SK-N-SH (cell line): ENCODE measurements at regions not wholly inside any gene's neighbourhood (a gene's known extent, or its start where the extent isn't known, plus 50 kb on each side); places are given as distances from the start of the nearest gene placed in this dataset.
"Not testable (repeated sequence)": the region's sequence is repeated elsewhere in the genome, so short reads cannot be mapped to it uniquely, and the experiment has no call there.

Source experiments
- CTCF ChIA-PET: fragments of 300-600, 350-600 bp; formaldehyde crosslinking; extraction: SDS; loops from one replicate; lab custom pipeline; 2021; lab: Yijun Ruan, JAX
- POLR2A ChIA-PET: fragments of 350-600 bp; sonication (Branson Sonifier 250); formaldehyde crosslinking; extraction: SDS; loops from one replicate; lab custom pipeline; 2020; ENCODE audit warnings: antibody characterized with exemption, inconsistent platforms; lab: Yijun Ruan, JAX
- DNase-seq: peaks from one replicate; pipeline ENCODE4 v3.0.0; 2012
- H2AFZ ChIP-seq: fragments of 200-600 bp; sonication (generic); 2 replicates; pipeline ENCODE4 v1.8.1; 2016; ENCODE audit warnings: antibody characterized with exemption, mild to moderate bottlenecking, low read depth
- H3F3A ChIP-seq: fragments of 200-600 bp; sonication (generic); replicated peaks from 2 replicates; pipeline ENCODE3; 2016; ENCODE audit warnings: antibody characterized with exemption, mild to moderate bottlenecking; ENCODE audit not compliant: insufficient read depth
- H3K27ac ChIP-seq, 2 experiments: fragments of 200-500 bp in 1 of 2; fragments of 200-600 bp in 1 of 2; sonication (Bioruptor generic) in 1 of 2; sonication (generic), shearing (Covaris generic) in 1 of 2; 2 replicates each; pipeline versions ENCODE4 v1.5.1 to v1.6.1; 2014 to 2016; ENCODE audit warnings: low read depth in 2 of 2, inconsistent platforms in 1 of 2, low read length in 1 of 2, mild to moderate bottlenecking in 1 of 2, mixed read lengths in 1 of 2
- H3K27me3 ChIP-seq: fragments of 200-600 bp; sonication (generic), shearing (Covaris generic); 2 replicates; pipeline ENCODE4 v1.6.1; 2016; ENCODE audit warnings: mixed run types; ENCODE audit not compliant: insufficient read depth
- H3K36me3 ChIP-seq, 2 experiments: fragments of 200-500 bp in 1 of 2; fragments of 200-600 bp in 1 of 2; sonication (Bioruptor generic) in 1 of 2; sonication (generic) in 1 of 2; replicated peaks in 1 of 2; 2 replicates each; pipeline versions ENCODE3 to v1.5.1; 2014 to 2016; ENCODE audit warnings: low read length in 1 of 2, mild to moderate bottlenecking in 1 of 2; ENCODE audit not compliant: insufficient read depth in 2 of 2, control insufficient read depth in 1 of 2
- H3K4me1 ChIP-seq, 2 experiments: fragments of 200-500 bp in 1 of 2; fragments of 200-600 bp in 1 of 2; sonication (Bioruptor generic) in 1 of 2; sonication (generic), shearing (Covaris generic) in 1 of 2; 2 replicates each; pipeline versions ENCODE4 v1.5.1 to v1.6.1; 2014 to 2016; ENCODE audit warnings: low read depth in 1 of 2, low read length in 1 of 2, mixed run types in 1 of 2; ENCODE audit not compliant: insufficient read depth in 2 of 2, control insufficient read depth in 1 of 2
- H3K4me2 ChIP-seq: fragments of 200-600 bp; sonication (generic), shearing (Covaris generic); 2 replicates; pipeline ENCODE4 v1.6.1; 2017; ENCODE audit warnings: mixed run types
- H3K4me3 ChIP-seq, 2 experiments: fragments of 200-500 bp in 1 of 2; fragments of 200-600 bp in 1 of 2; sonication (Bioruptor generic) in 1 of 2; sonication (generic), shearing (Covaris generic) in 1 of 2; 2 replicates each; pipeline versions ENCODE4 v1.5.1 to v1.8.1; 2014 to 2016; ENCODE audit warnings: low read depth in 2 of 2, inconsistent platforms in 1 of 2, low read length in 1 of 2, mild to moderate bottlenecking in 1 of 2, mixed read lengths in 1 of 2, moderate library complexity in 1 of 2
- H3K79me2 ChIP-seq: fragments of 200-600 bp; sonication (generic); 2 replicates; pipeline ENCODE4 v1.8.1; 2017; ENCODE audit warnings: mild to moderate bottlenecking; ENCODE audit not compliant: insufficient read depth
- H3K9ac ChIP-seq: fragments of 200-600 bp; sonication (generic); 2 replicates; pipeline ENCODE4 v1.6.1; 2017; ENCODE audit warnings: mixed run types
- H3K9me2 ChIP-seq: fragments of 200-600 bp; sonication (generic); 2 replicates; pipeline ENCODE4 v1.6.1; 2017; ENCODE audit warnings: mixed run types
- H3K9me3 ChIP-seq: fragments of 200-600 bp; sonication (generic); 2 replicates; pipeline ENCODE4 v1.6.1; 2017; ENCODE audit warnings: mixed run types, mild to moderate bottlenecking, moderate library complexity
- H4K20me1 ChIP-seq: fragments of 200-600 bp; sonication (generic); 2 replicates; pipeline ENCODE4 v1.6.1; 2017; ENCODE audit warnings: mild to moderate bottlenecking, mixed run types; ENCODE audit not compliant: insufficient read depth
- FOSL2 ChIP-seq: IDR thresholded peaks from 2 replicates; pipeline ENCODE4 v1.4.0; 2012; ENCODE audit warnings: low read depth, mild to moderate bottlenecking, moderate library complexity, borderline replicate concordance
- REST ChIP-seq: IDR thresholded peaks from 2 replicates; pipeline ENCODE4 v1.6.1; 2012; ENCODE audit warnings: mild to moderate bottlenecking, low read depth, low read length, moderate library complexity
- USF2 ChIP-seq: fragments of 150-350 bp; IDR thresholded peaks from 2 replicates; pipeline ENCODE4 v1.6.1; 2017; ENCODE audit warnings: antibody characterized with exemption, low read length, low read depth, borderline replicate concordance
- ZBTB33 ChIP-seq: IDR thresholded peaks from 2 replicates; pipeline ENCODE4 v1.4.0; 2012; ENCODE audit warnings: low read depth, borderline replicate concordance
- WGBS: methylation state at CpG from one replicate; pipeline ENCODE4 v1.1.6; 2017; ENCODE audit warnings: low lambda C conversion rate; 5-methylcytosine and 5-hydroxymethylcytosine counted together

- H4K20me1 ChIP-seq, H3K27me3 ChIP-seq, H3K79me2 ChIP-seq, H3K9me3 ChIP-seq, H3K4me2 ChIP-seq, H2AFZ ChIP-seq, H3K9me2 ChIP-seq, H3K36me3 ChIP-seq, H3K4me1 ChIP-seq, CTCF ChIA-PET, DNase-seq, H3K9ac ChIP-seq, H3K27ac ChIP-seq, H3K4me3 ChIP-seq, H3F3A ChIP-seq, POLR2A ChIA-PET: not testable (repeated sequence)
- 34% methylated on average over 7 of the region's 8 CpGs for WGBS
Observed at GRCh38 chr3:95587641-95588040, 1226.8 kb upstream of the EPHA6 start.

- Histone ChIP-seq H3K27ac (no peak overlapping the region), H3K9ac (no peak overlapping the region), H3K79me2 (no peaks in the 10 kb centered on the region), H3K9me3 (no peaks in the 10 kb centered on the region), H3K9me2 (no peaks in the 10 kb centered on the region), H3K36me3 (no peaks in the 10 kb centered on the region), H4K20me1 (no peaks in the 10 kb centered on the region), H3F3A (no peaks in the 10 kb centered on the region), H3K4me3 (no peak overlapping the region), H2AFZ (no peak overlapping the region), H3K27me3 (no peaks in the 10 kb centered on the region)
- no peak for DNase-seq
- CTCF ChIA-PET, result no interaction called here
- no peak for TF ChIP-seq REST
- TF ChIP-seq USF2, result no peak
- no peak for TF ChIP-seq FOSL2
- no peak for TF ChIP-seq ZBTB33
- TF ChIP-seq, all 33 proteins: peak for 0
- POLR2A ChIA-PET, result no interaction called here
- Histone ChIP-seq H3K4me2 (no peak overlapping the region), H3K4me1 (no peaks in the 10 kb centered on the region)
- 11% methylated on average over 6 of the region's 13 CpGs for WGBS
Observed at GRCh38 chr3:95588473-95588872, 1225.9 kb upstream of the EPHA6 start.
